ENCODE measurements at regions not wholly inside any gene's neighbourhood (a gene's known extent, or its start where the extent isn't known, plus 50 kb on each side); places are given as distances from the start of the nearest gene placed in this dataset.

DNA sequence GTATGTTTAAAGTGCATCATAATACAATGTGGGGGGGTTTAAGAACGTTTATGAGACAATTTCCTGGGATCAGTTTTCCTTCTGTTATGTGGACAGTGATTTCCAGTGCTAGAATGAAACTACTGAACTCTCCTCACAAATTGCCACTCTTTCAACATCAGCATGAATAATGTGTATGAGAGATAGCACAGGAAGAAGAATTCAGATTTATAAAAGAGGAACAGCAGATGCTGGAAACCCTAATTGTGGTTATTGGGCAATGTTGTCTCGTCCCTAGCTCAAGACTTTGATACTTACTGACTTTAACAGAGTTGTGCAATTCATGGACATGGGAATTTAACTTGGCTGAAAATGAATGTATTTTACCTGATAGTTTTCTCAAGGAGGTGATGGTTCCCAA, 410.8 kb upstream of the MEF2C start:
- Histone ChIP-seq H3K23ac (ENCODE audit: low read depth, low read length) (no peak overlapping the region), H4K20me1 (ENCODE audit: insufficient read depth, low read length) (no peaks in the 10 kb centered on the region), H3K14ac (replicated peaks; ENCODE audit: low read depth, low read length) (no peak overlapping the region), H3K4ac (ENCODE audit: low read depth, low read length) (no peak overlapping the region), H4K8ac (ENCODE audit: low read depth in 2 of 2, low read length in 2 of 2) (no peak overlapping the region), H3K36me3 (ENCODE audit: control insufficient read depth, insufficient read depth, low read length) (no peaks in the 10 kb centered on the region), H3K9ac (ENCODE audit: low read depth, low read length) (no peak overlapping the region), H3K56ac (ENCODE audit: extremely low read depth, insufficient read depth, low read length) (no peak overlapping the region), H3K79me1 (ENCODE audit: low read depth in 1 of 2, low read length in 2 of 2) (no peaks in the 10 kb centered on the region), H3K27ac (ENCODE audit: insufficient read depth, low read length) (no peak overlapping the region), H3K9me3 (ENCODE audit: control insufficient read depth, insufficient read depth, low read length) (no peaks in the 10 kb centered on the region), H2BK15ac (ENCODE audit: low read depth, low read length) (no peak overlapping the region), H3K4me1 (ENCODE audit: control insufficient read depth, insufficient read depth, low read length) (no peaks in the 10 kb centered on the region), H4K91ac (ENCODE audit: insufficient read depth, low read depth, low read length) (no peak overlapping the region), H2AK9ac (replicated peaks; ENCODE audit: low read depth, low read length, poor library complexity) (no peak overlapping the region), H3K18ac (ENCODE audit: low read depth, low read length) (no peak overlapping the region), H3K27me3 (ENCODE audit: control insufficient read depth, insufficient read depth, low read length) (no peaks in the 10 kb centered on the region), H2BK20ac (ENCODE audit: low read depth, low read length) (no peak overlapping the region), H3K4me2 (ENCODE audit: low read depth, low read length) (no peak overlapping the region), H4K5ac (ENCODE audit: low read depth, low read length) (no peak overlapping the region), H2AK5ac (ENCODE audit: low read depth, low read length) (no peak overlapping the region), H2AFZ (replicated peaks; ENCODE audit: low read length, poor library complexity) (no peak overlapping the region), H2BK120ac (ENCODE audit: low read depth, low read length) (no peak overlapping the region), H3K4me3 (ENCODE audit: insufficient read depth, low read depth, low read length) (no peak overlapping the region), H2BK5ac (ENCODE audit: low read depth, low read length, poor library complexity, severe bottlenecking) (no peak overlapping the region), H3K9me1 (ENCODE audit: insufficient read depth, low read length) (no peaks in the 10 kb centered on the region)
- intact Hi-C loops (cut with micrococcal nuclease) (loop anchor here (5.0 kb wide), 1 partner anchor 52 kb away; no protein-coding TSS in a partner anchor), dilution Hi-C loops (cut with HindIII; ENCODE audit: low sequenced_read_pairs, unreplicated experiment) (no loop called here), in situ Hi-C loops (cut with MboI; ENCODE audit: low sequenced_read_pairs) (no loop called here)
- DNase-seq, result peak; percentile 49
- BruUV-seq (replicated peaks), result no TSS peak
- no CpG with 5 or more reads among the region's 2 CpGs for WGBS, 2 experiments (ENCODE audit: extremely low coverage in 2 of 2, insufficient read length in 1 of 2)
- POLR2A ChIA-PET (ENCODE audit: unreplicated experiment), result no interaction called here
- CTCF ChIA-PET, result no interaction called here
- no peak for ATAC-seq (ENCODE audit: low read depth)
- no peak for TF ChIP-seq RCOR1 (IDR thresholded peaks at IDR 0.05; ENCODE audit: insufficient replicate concordance, low read length)
- TF ChIP-seq CEBPB (IDR thresholded peaks at IDR 0.05; ENCODE audit: low read depth, low read length), result peak; percentile 77
- no peak for TF ChIP-seq MXI1 (IDR thresholded peaks at IDR 0.05; ENCODE audit: borderline replicate concordance, low read depth, low read length)
- TF ChIP-seq, protein P1, sequence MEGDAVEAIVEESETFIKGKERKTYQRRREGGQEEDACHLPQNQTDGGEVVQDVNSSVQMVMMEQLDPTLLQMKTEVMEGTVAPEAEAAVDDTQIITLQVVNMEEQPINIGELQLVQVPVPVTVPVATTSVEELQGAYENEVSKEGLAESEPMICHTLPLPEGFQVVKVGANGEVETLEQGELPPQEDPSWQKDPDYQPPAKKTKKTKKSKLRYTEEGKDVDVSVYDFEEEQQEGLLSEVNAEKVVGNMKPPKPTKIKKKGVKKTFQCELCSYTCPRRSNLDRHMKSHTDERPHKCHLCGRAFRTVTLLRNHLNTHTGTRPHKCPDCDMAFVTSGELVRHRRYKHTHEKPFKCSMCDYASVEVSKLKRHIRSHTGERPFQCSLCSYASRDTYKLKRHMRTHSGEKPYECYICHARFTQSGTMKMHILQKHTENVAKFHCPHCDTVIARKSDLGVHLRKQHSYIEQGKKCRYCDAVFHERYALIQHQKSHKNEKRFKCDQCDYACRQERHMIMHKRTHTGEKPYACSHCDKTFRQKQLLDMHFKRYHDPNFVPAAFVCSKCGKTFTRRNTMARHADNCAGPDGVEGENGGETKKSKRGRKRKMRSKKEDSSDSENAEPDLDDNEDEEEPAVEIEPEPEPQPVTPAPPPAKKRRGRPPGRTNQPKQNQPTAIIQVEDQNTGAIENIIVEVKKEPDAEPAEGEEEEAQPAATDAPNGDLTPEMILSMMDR (conservative IDR thresholded peaks at IDR 0.05; ENCODE audit: low read depth, low read length), result no peak
- TF ChIP-seq CHD1 (IDR thresholded peaks at IDR 0.05; ENCODE audit: low read depth, low read length), result no peak
- TF ChIP-seq, protein P2, sequence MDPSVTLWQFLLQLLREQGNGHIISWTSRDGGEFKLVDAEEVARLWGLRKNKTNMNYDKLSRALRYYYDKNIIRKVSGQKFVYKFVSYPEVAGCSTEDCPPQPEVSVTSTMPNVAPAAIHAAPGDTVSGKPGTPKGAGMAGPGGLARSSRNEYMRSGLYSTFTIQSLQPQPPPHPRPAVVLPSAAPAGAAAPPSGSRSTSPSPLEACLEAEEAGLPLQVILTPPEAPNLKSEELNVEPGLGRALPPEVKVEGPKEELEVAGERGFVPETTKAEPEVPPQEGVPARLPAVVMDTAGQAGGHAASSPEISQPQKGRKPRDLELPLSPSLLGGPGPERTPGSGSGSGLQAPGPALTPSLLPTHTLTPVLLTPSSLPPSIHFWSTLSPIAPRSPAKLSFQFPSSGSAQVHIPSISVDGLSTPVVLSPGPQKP (IDR thresholded peaks at IDR 0.05; ENCODE audit: borderline replicate concordance, low read depth, low read length), result no peak
- TF ChIP-seq NFE2L2 (IDR thresholded peaks at IDR 0.05; ENCODE audit: low read depth, low read length), result no peak
- TF ChIP-seq BHLHE40 (IDR thresholded peaks at IDR 0.05; ENCODE audit: low read depth, low read length), result no peak
